Stimulated activated CD4-positive, alpha-beta T cell treated with anti-CD3 and anti-CD28 coated beads, Interleukin-1b, Interleukin-23, amount 100 ng/mL, for 24 hours (primary cell): ENCODE measurements at regions not wholly inside any gene's neighbourhood (a gene's known extent, or its start where the extent isn't known, plus 50 kb on each side); places are given as distances from the start of the nearest gene placed in this dataset.

Source experiments
- DNase-seq, 4 experiments: peaks; one replicate each; pipeline ENCODE4 v3.0.0-alpha.2; 2020; ENCODE audit warnings: low read depth in 4 of 4, low spot score in 1 of 4

GRCh38 chr9:118882684-118883083, 486.6 kb downstream of the BRINP1 start:
- DNase-seq: no peak

GRCh38 chr9:118883411-118883810, 485.8 kb downstream of the BRINP1 start:
- DNase-seq: no peak

- DNase-seq: no peak
These were observed 478.0 kb downstream of the BRINP1 start for GRCh38 chr9:118891213-118891612.

GRCh38 chr9:118896324-118897000, 472.8 kb downstream of the BRINP1 start:
- DNase-seq: no peak

- no peak for DNase-seq
These were observed 451.1 kb downstream of the BRINP1 start for GRCh38 chr9:118918180-118918579.

GRCh38 chr9:118928722-118929121, 440.5 kb downstream of the BRINP1 start:
- DNase-seq: no peak

- no peak for DNase-seq
These were observed 439.9 kb downstream of the BRINP1 start for GRCh38 chr9:118929287-118929686.

- DNase-seq: no peak
These were observed 437.3 kb downstream of the BRINP1 start for GRCh38 chr9:118931941-118932340.

GRCh38 chr9:118938581-118938980, 430.7 kb downstream of the BRINP1 start:
- DNase-seq: no peak

GRCh38 chr9:118940473-118940872, 428.8 kb downstream of the BRINP1 start:
- no peak for DNase-seq

- no peak for DNase-seq
These were observed 422.6 kb downstream of the BRINP1 start for GRCh38 chr9:118946669-118947068.

- DNase-seq: no peak
These were observed 414.4 kb downstream of the BRINP1 start for GRCh38 chr9:118954857-118955256.

- DNase-seq: no peak
These were observed 411.6 kb downstream of the BRINP1 start for GRCh38 chr9:118957585-118957984.

GRCh38 chr9:118959366-118959765, 409.9 kb downstream of the BRINP1 start:
- DNase-seq: no peak

- DNase-seq: no peak
These were observed 407.4 kb downstream of the BRINP1 start for GRCh38 chr9:118961857-118962256.

- no peak for DNase-seq
These were observed 406.8 kb downstream of the BRINP1 start for GRCh38 chr9:118962426-118962825.

GRCh38 chr9:118963674-118964073, 405.6 kb downstream of the BRINP1 start:
- no peak for DNase-seq

- no peak for DNase-seq
These were observed 401.3 kb downstream of the BRINP1 start for GRCh38 chr9:118967901-118968300.

GRCh38 chr9:118975736-118976135, 393.5 kb downstream of the BRINP1 start:
- DNase-seq: no peak

GRCh38 chr9:118976160-118976559, 393.1 kb downstream of the BRINP1 start:
- no peak for DNase-seq

- DNase-seq: no peak
These were observed 384.6 kb downstream of the BRINP1 start for GRCh38 chr9:118984607-118985006.

GRCh38 chr9:118985851-118986250, 383.4 kb downstream of the BRINP1 start:
- no peak for DNase-seq

GRCh38 chr9:118987167-118987566, 382.1 kb downstream of the BRINP1 start:
- DNase-seq: no peak
